Activated CD4-positive, alpha-beta T cell treated with anti-CD3 and anti-CD28 coated beads, Interleukin-2, Interleukin-4, amounts not matched to agents 100 ng/mL and 50 ng/mL, durations not matched to agents 16 hours and 8 hours (primary cell): ENCODE measurements at regions not wholly inside any gene's neighbourhood (a gene's known extent, or its start where the extent isn't known, plus 50 kb on each side); places are given as distances from the start of the nearest gene placed in this dataset.
"Not testable (repeated sequence)": the region's sequence is repeated elsewhere in the genome, so short reads cannot be mapped to it uniquely, and the experiment has no call there.

Experiments used
- DNase-seq: peaks from one replicate; pipeline ENCODE4 v3.0.0-alpha.2; 2020; ENCODE audit warnings: low spot score

GRCh38 chr3:90206482-90206881, 1099.1 kb downstream of the EPHA3 start:
- DNase-seq = not testable (repeated sequence)

DNA sequence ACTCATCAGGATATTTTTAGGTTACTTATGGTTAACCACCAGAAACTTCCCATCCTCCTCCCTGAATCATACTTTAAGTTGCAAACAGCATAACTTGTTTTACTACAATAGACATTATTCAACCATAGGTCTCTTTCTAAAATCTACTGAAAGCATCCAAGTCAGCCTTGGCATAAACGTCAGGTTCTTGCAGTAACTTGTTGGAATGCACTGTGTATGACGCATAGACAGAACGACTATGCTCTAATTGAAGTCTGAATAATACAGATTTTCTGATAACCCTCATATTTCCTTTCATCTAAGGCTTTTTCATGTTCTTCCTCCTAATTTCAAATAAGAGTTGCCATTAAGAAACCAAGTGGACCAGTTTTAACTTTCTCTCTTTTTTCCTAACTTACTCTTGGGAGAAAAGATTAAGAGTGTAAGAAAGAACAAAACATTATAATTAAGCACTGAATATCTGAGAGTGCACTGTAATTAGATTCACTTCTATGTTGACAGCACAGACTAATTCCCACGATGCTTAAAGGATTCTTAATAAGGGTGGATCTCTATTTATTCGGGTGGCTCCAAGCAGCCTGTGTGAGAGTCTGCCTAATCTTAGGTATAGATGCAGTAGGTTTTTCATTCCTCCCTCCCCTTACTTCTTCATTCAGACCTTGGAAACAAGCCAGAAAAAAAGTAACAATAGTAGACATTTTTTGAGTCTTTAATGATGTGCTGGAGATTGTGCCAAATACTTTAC, 1100.1 kb downstream of the EPHA3 start:
- DNase-seq = not testable (repeated sequence)

- DNase-seq = no peak
These were observed 1114.5 kb downstream of the EPHA3 start for GRCh38 chr3:90221900-90222299.

GRCh38 chr3:90241481-90241880, 1134.1 kb downstream of the EPHA3 start:
- no peak for DNase-seq

DNA sequence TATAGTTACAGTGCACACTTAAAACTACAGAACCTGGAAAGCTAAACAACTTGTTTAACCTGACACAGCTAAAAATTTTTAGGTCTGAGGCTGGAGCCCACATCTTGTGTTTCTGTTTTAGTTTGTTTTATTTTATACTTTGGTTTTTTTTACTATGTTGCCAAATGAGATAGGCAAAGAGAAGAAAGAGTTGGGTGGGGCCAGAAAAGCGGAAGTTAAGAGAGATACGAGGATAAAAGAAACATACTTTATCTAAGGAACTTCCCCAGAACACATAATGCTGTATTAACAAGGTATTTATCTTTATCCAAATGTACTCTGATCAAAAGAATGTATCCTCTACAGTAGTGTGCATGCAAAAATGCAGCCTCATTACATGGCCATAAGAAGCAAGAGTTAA, 1145.7 kb downstream of the EPHA3 start:
- no peak for DNase-seq

DNA sequence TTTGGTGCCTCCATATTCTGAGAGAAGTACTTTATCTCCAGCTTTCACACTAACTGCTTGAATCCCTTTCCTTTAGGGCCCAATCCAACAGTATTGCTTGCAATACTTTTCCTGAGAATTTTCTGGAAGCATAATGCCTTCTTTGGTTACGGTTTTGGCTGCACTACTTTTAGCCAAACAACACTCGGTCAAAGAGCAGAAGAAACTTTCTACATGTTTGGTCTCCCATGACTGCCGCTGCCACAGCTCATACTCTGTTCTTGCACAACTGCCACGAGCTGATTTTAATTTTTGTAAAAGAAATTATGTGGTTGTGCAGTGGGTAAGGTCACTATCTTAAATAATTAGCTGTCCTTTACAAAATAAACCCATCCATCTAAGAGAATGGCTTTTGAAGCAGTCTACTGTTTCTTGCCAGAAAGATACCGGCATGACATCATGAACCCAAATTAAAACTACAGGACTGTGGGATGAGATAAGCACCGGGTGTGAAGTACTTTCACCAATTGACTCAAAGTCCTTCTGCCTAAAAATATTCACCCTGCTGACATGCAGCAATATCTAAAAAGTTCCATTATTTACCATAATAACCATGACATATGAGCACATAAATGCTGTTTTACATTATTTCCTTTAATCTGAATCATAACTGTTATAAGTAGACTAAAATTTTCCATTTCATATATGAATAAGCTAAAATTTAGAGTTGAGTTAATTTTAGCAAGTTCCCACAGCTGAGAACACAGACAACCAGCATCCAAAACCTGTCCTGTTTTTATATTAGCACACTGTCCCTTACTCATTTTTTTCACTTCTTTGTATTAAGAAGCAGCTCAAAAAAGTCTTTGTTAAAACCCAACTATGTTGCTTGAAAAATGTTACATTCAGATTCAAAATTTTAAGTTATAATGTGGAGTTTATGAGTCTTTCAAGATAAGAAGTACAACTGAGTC, 1154.3 kb downstream of the EPHA3 start:
- DNase-seq = no peak
